ENCODE measurements at regions not wholly inside any gene's neighbourhood (a gene's known extent, or its start where the extent isn't known, plus 50 kb on each side); places are given as distances from the start of the nearest gene placed in this dataset.
A peak's percentile ranks its signal among the peaks of the same experiment; 100 is the strongest.

DNA sequence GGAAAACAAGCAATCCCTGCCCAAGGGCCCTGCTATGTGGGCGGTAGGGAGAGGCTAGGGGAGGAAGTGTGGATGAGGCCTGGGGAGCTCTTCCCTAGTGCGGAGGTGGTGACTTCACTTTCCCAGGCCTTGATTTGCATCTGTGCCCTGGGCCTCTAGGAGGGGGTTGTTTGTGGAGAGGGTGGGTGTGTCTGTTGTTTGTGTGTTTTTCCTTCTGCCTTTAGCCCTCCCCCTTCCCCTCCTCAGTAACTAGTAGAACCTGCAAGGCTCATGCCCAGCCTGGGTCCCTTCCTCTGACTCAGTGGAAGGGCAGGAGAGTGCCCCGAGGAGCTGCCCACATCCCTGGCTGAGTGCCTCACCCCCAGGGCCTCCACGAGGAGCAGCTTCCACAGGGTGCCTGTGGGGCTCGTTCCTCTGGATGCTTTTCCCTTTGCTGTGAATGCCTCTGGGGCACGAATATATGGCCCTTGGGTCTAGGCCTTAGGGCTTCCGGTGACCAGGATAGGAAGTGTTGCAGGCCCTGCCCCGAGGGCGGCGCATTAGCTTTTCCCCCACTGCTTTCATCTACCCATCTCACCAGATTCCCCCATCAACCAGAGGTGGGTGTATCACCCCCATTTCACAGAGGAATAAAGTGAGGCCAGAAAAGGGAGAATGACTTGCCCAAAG lies 89.4 kb upstream of the DUSP5 start:
- Histone ChIP-seq H3K4me3 (no peak overlapping the region), H3K4me1 (peaks cover 0 to 23% (median 5%) of the 10 kb centered on the region in 12 donors), H3K27ac (no peak overlapping the region), H3K27me3 (no peaks in the 10 kb centered on the region), H3K36me3 (no peaks in the 10 kb centered on the region), H3K9me3 (no peaks in the 10 kb centered on the region)
- ATAC-seq: peak in 1 of 4 donors; percentile 19
- TF ChIP-seq CTCF (IDR thresholded peaks at IDR 0.05): no peak
- intact Hi-C loops (cut with DNase I): loop anchor here in 1 of 10 donors (10.0 kb wide), 1 partner anchor 496 kb away; no protein-coding TSS in a partner anchor
- DNase-seq: no peak
- WGBS, 4 donors: 80 to 87% (median 86%) methylated on average over 10 of the region's 10 CpGs

DNA sequence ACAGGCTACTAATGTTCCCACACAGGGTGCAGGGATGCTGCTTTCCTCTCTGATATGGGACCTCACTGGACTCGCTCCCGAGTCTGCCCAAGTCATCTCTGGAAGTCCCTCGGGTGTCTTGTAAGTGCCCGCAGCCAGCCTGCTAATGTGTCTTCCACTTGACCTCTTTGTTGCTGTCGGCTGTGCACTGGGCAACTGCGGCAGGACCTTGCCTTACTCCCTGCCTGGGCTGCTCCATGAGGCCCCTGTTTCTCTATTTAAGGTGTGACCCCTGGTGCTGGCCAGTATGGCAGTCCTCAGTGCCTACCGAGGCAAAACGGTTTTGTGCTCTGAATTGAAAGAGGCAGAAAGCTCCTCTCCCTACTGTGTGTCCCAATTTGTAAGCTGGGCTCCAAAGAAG lies 88.8 kb upstream of the DUSP5 start:
- intact Hi-C loops (cut with DNase I): loop anchor here in 1 of 10 donors (10.0 kb wide), 1 partner anchor 496 kb away; no protein-coding TSS in a partner anchor
- H3K27ac ChIP-seq: no peak overlapping the region
- H3K4me3 ChIP-seq: no peak overlapping the region
- DNase-seq: no peak
- TF ChIP-seq POLR2A (IDR thresholded peaks at IDR 0.05) (no peak), CTCF (IDR thresholded peaks at IDR 0.05) (no peak)
- H3K4me1 ChIP-seq: peaks cover 0 to 29% (median 5%) of the 10 kb centered on the region in 12 donors
- ATAC-seq: no peak
- WGBS, 4 donors: 90 to 94% (median 92%) methylated on average over 8 of the region's 8 CpGs
- H3K9me3 ChIP-seq: no peaks in the 10 kb centered on the region
- H3K27me3 ChIP-seq: no peaks in the 10 kb centered on the region
- no peaks in the 10 kb centered on the region for H3K36me3 ChIP-seq

- intact Hi-C loops (cut with DNase I): loop anchor here in 1 of 10 donors (10.0 kb wide), 1 partner anchor 495 kb away; no protein-coding TSS in a partner anchor
- no peak overlapping the region for H3K4me3 ChIP-seq
- no peaks in the 10 kb centered on the region for H3K27me3 ChIP-seq
- ATAC-seq (no peak), DNase-seq (no peak)
- H3K36me3 ChIP-seq: no peaks in the 10 kb centered on the region
- no peaks in the 10 kb centered on the region for H3K9me3 ChIP-seq
- no peak overlapping the region for H3K27ac ChIP-seq
- WGBS, 4 donors: 90 to 97% (median 92%) methylated on average over 4 of the region's 4 CpGs
- TF ChIP-seq CTCF (IDR thresholded peaks at IDR 0.05) (no peak), POLR2A (IDR thresholded peaks at IDR 0.05) (no peak)
- peaks cover 0 to 35% (median 6%) of the 10 kb centered on the region in 12 donors for H3K4me1 ChIP-seq
Observed at GRCh38 chr10:110409488-110409887, 88.2 kb upstream of the DUSP5 start.

GRCh38 chr10:110409926-110410325 lies 87.8 kb upstream of the DUSP5 start:
- TF ChIP-seq POLR2A (IDR thresholded peaks at IDR 0.05) (no peak), CTCF (IDR thresholded peaks at IDR 0.05) (no peak)
- no peaks in the 10 kb centered on the region for H3K9me3 ChIP-seq
- intact Hi-C loops (cut with DNase I): loop anchor here in 1 of 10 donors (10.0 kb wide), 1 partner anchor 495 kb away; no protein-coding TSS in a partner anchor
- H3K4me3 ChIP-seq: no peak overlapping the region
- H3K27ac ChIP-seq: no peak overlapping the region
- H3K27me3 ChIP-seq: no peaks in the 10 kb centered on the region
- DNase-seq: no peak
- peaks cover 0 to 39% (median 6%) of the 10 kb centered on the region in 12 donors for H3K4me1 ChIP-seq
- no peaks in the 10 kb centered on the region for H3K36me3 ChIP-seq
- ATAC-seq: no peak
- 88 to 94% (median 92%) methylated on average over 4 of the region's 4 CpGs for WGBS, 4 donors
